Activated T-cell treated with anti-CD3 and anti-CD28 coated beads, Interleukin-2, amount 50 U/mL, for 48 hours (primary cell): ENCODE measurements at regions not wholly inside any gene's neighbourhood (a gene's known extent, or its start where the extent isn't known, plus 50 kb on each side); places are given as distances from the start of the nearest gene placed in this dataset.
"Not testable (repeated sequence)": the region's sequence is repeated elsewhere in the genome, so short reads cannot be mapped to it uniquely, and the experiment has no call there.

ENCODE experiments used
- DNase-seq, 2 experiments: peaks; one replicate each; pipeline ENCODE4 v3.0.0-alpha.2; 2020

DNA sequence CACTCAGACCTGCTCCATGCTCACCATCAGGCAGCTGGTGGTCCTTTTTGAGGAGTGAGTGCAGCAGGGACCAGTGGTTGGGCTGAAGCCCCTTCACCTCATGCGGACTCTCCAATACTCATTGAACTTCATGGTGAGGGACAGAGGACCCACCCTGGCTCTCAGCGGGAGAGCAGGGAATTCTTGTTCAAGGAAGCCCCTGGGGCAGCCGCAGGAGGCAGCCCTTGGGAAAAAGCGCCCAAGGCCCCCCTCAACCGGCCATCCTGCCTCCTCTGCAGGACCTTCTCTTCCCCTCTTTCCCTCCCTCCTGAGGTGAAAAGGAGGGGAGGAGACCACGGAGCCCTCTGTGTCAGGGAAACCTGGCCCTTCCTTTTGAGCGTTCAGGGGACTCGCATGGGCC, 4510.9 kb upstream of the OR11H1 start:
- not testable (repeated sequence) for DNase-seq

DNA sequence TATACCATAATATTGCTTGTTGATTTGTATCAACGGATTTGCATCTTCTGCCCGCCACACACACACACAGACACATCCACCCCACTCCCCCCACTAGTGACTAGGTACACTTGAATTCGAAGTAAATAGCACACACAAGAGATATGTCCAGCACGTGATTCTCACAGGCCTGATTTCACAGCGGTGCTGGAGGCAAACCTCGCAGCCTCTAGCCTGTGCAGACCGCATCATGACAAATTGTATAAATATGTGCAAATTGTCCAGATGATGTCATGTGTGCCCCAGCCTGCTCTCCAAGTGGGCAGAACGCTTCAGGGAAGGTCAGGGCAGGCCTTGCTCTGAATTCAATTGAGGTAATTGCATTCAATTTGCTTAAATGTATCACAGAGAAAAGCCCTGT, 4507.5 kb upstream of the OR11H1 start:
- not testable (repeated sequence) for DNase-seq

DNA sequence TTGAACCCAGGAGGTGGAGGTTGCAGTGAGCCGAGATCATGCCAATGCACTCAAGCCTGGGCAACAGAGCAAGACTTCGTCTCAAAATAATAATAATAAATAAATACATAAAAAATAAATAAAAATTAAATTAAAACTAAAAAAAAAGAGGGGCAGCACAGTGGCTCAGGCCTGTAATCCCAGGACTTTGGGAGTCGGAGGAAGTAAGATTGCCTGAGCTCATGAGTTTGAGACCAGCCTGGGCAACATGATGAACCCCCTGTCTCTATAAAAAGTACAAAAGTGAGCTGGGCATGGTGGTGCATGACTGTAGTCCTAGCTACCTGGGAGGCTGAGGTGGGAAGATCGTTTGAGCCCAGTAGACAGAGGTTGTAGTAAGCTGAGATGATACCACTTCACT, 4501.5 kb upstream of the OR11H1 start:
- DNase-seq = not testable (repeated sequence)

DNA sequence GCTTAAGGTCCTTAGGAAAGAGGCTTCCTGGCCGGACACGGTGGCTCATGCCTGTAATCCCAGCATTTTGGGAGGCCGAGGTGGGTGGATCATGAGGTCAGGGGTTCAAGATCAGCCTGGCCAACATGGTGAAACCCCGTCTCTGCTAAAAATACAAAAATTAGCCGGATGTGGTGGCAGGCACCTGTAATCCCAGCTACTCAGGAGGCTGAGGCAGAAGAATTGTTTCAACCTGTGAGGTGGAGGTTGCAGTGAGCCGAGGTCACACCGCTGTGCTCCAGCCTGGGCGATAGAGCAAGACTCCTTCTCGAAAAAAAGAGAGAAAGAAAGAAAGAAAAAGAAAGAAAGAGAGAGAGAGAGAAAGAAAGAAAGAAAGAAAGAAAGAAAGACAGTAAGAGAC, 4500.9 kb upstream of the OR11H1 start:
- not testable (repeated sequence) for DNase-seq

DNA sequence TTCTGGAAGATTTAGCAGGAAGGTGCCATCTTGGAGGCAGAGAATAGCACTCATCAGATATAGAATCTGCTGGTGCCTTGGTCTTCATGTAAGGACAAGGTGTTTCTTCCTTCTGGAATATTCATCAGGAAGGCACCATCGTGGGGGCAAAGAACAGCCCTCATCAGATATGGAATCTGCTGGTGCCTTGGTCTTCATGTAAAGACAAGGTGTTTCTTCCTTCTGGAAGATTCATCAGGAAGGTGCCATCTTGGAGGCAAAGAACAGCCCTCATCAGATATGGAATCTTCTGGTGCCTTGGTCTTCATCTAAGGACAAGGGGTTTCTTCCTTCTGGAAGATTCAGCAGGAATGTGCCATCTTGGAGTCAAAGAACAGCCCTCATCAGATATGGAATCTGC, 4500.5 kb upstream of the OR11H1 start:
- not testable (repeated sequence) for DNase-seq

GRCh38 chr22:11028180-11028579, 4499.8 kb upstream of the OR11H1 start:
- DNase-seq = not testable (repeated sequence)

DNA sequence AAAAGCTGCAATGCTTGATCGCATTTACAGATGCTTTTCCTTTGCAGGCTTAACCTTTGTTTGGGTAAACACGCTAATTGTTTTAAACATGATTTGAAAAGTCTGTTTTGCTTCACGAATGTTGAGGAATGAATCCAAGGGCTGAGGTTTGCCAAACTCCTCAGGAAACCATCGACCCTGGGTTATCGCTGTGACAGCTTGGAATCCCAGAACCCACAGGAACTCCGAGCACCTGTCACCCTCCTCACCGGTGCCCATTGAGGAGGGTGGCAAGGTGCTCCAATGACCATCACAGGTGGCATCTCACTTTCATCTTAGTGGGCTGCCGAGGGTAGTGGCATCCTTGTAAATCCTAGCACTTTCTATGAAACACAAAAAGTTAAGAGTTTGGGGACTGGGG, 4498.5 kb upstream of the OR11H1 start:
- not testable (repeated sequence) for DNase-seq

DNA sequence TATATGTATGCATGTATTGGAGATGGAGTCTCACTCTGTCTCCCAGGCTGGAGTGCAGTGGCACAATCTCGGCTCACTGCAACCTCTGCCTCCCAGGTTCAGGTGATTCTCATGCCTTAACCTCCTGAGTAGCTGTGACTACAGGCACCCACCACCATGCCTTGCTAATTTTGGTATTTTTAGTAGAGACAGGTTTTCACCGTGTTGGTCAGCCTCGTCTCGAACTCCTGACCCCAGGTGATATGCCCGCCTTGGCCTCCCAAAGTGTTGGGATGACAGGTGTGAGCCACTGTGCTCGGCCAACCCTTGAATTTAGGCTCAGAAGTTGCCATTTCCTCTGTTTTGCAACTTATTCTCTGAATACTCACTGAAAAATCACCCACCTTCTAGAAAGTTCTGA, 4498.0 kb upstream of the OR11H1 start:
- not testable (repeated sequence) for DNase-seq

GRCh38 chr22:11030571-11031410, 4497.2 kb upstream of the OR11H1 start:
- DNase-seq = not testable (repeated sequence)

- not testable (repeated sequence) for DNase-seq
These were observed 4495.9 kb upstream of the OR11H1 start for GRCh38 chr22:11032115-11032514.

DNA sequence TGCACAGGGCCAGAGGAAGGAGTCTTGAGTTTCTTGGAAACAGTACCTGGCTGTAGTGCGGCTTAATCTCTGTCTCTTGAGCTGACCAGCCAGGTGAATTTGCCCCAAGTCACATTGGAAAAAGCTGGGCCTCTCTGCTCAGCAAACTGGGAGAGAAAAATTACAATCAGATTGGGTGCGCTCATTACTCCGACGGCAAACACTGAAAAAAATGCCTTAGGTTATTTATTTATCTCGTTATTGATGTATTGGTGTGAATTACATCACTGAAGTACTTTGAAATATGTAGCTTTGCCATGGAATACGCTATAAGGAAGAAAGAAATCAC, 4493.4 kb upstream of the OR11H1 start:
- not testable (repeated sequence) for DNase-seq

- not testable (repeated sequence) for DNase-seq
These were observed 4492.7 kb upstream of the OR11H1 start for GRCh38 chr22:11035031-11035873.

- not testable (repeated sequence) for DNase-seq
These were observed 4490.7 kb upstream of the OR11H1 start for GRCh38 chr22:11037314-11037713.

DNA sequence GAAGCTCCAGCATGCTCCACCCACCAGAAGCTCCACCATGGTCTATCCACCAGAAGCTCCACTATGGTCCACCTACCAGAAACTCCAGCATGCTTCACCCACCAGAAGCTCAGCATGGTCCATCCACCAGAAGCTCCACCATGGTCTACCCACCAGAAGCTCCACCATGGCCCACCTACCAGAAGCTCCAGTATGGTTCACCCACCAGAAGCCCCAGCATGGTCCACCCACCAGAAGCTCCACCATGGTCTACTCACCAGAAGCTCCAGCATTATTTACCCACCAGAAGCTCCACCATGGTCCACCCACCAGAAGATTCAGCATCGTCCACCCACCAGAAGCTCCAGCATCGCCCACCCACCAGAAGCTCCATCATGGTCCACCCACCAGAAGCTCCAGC, 4490.2 kb upstream of the OR11H1 start:
- DNase-seq = peak in 1 of 2 experiments; percentile 16

DNA sequence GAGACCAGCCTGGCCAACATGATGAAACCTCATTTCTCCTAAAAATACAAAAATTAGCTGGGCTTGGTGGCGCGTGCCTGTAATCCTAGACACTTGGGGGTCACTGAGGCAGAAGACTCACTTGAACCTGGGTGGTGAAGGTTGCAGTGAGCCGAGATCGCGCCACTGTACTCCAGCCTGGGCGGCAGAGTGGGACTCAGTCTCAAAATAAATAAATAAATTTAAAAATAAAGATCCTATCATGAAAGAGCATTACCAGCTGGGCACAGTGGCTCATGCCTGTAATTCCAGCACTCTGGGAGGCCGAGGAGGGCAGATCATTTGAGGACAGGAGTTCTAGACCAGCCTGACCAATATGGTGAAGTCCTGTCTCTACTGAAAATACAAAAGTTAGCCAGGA, 4489.2 kb upstream of the OR11H1 start:
- not testable (repeated sequence) for DNase-seq

DNA sequence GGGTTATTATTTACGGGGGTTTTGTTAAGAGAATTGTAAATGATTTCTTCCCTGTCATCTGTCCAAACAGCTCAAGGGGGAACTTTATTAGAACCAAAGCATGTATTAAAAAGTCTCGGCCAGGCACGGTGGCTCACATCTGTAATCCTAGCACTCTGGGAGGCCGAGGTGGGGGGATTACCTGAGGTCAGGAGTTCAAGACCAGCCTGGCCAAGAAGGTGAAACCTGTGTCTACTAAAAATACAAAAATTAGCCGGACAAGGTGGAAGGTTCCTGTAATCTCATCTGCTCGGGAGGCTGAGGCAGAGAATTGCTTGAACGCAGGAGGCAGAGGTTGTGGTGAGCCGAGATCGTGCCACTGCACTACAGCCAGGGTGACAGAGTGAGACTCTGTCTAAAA, 4486.6 kb upstream of the OR11H1 start:
- not testable (repeated sequence) for DNase-seq

GRCh38 chr22:11042116-11042515, 4485.9 kb upstream of the OR11H1 start:
- no peak for DNase-seq

GRCh38 chr22:11043289-11043688, 4484.7 kb upstream of the OR11H1 start:
- DNase-seq = not testable (repeated sequence)

- not testable (repeated sequence) for DNase-seq
These were observed 4479.1 kb upstream of the OR11H1 start for GRCh38 chr22:11048884-11049283.

GRCh38 chr22:11050226-11050625, 4477.8 kb upstream of the OR11H1 start:
- DNase-seq = not testable (repeated sequence)

GRCh38 chr22:11051401-11052112, 4476.4 kb upstream of the OR11H1 start:
- DNase-seq = peak in 1 of 2 experiments; percentile 17

- DNase-seq = not testable (repeated sequence)
These were observed 4474.3 kb upstream of the OR11H1 start for GRCh38 chr22:11053403-11054344.
